ENCODE measurements at regions not wholly inside any gene's neighbourhood (a gene's known extent, or its start where the extent isn't known, plus 50 kb on each side); places are given as distances from the start of the nearest gene placed in this dataset.
"Not testable (repeated sequence)": the region's sequence is repeated elsewhere in the genome, so short reads cannot be mapped to it uniquely, and the experiment has no call there.

DNA sequence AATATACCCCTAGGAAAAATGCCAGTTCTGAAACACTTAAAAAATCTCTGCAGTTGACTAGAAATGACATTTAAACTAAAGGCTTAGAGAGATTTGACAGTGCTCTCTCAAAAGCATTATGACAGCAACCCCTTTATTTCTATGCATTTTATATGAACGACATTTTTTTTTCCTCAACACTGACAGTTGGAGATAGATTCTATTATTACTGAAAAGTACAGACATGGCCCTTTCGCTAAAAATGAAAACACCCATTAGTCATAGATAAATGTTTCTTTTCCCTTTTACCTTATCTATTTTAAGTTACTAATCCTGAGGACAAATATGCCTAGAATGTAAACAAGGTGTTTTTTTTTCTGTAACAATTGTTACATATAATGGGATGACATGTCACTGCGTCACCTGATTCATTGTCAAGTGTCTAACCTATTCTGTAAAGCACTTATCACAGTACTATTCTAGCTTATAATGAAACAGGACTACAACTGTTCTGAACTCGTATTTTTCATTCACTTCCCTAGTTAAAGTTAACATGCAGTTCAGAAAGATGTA lies 1169.6 kb upstream of the CRIM1 start:
- H3K36me3 Mint-ChIP-seq (ENCODE audit: low read depth, unreplicated experiment) = no peaks in the 10 kb centered on the region

DNA sequence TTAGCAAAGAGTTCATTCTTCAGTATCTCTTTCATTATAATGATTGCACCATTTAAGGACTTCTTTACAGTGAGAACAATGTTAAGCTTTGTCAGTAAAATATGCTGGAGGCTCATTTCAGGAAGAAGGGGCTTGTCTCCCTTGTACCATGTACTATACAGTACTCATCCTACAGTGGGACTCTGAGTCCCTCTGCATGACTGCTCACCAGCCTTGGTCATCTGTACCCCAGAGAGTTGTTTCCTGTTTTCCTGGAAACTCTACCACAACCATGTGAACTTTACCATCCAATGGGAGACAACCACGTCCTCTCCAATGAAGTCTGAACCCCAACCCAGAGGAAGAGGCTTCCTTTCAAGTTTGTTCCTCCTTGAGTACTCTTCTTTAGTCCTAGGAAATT lies 1171.1 kb upstream of the CRIM1 start:
- no peaks in the 10 kb centered on the region for H3K4me1 Mint-ChIP-seq (ENCODE audit: unreplicated experiment)
- H3K27ac Mint-ChIP-seq (ENCODE audit: unreplicated experiment) = no peak overlapping the region
- H3K27me3 Mint-ChIP-seq (ENCODE audit: unreplicated experiment) = peaks cover 1% of the 10 kb centered on the region
- DNase-seq (ENCODE audit: low spot score) = no peak
- H3K4me3 Mint-ChIP-seq (ENCODE audit: unreplicated experiment) = no peak overlapping the region
- H3K9me3 Mint-ChIP-seq (ENCODE audit: unreplicated experiment) = no peaks in the 10 kb centered on the region
- H3K36me3 Mint-ChIP-seq (ENCODE audit: low read depth, unreplicated experiment) = no peaks in the 10 kb centered on the region
- TF ChIP-seq, protein P1, sequence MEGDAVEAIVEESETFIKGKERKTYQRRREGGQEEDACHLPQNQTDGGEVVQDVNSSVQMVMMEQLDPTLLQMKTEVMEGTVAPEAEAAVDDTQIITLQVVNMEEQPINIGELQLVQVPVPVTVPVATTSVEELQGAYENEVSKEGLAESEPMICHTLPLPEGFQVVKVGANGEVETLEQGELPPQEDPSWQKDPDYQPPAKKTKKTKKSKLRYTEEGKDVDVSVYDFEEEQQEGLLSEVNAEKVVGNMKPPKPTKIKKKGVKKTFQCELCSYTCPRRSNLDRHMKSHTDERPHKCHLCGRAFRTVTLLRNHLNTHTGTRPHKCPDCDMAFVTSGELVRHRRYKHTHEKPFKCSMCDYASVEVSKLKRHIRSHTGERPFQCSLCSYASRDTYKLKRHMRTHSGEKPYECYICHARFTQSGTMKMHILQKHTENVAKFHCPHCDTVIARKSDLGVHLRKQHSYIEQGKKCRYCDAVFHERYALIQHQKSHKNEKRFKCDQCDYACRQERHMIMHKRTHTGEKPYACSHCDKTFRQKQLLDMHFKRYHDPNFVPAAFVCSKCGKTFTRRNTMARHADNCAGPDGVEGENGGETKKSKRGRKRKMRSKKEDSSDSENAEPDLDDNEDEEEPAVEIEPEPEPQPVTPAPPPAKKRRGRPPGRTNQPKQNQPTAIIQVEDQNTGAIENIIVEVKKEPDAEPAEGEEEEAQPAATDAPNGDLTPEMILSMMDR (IDR thresholded peaks at IDR 0.05; ENCODE audit: unreplicated experiment) = no peak

More for the DNA sequence above, 1169.6 kb upstream of the CRIM1 start:
- DNase-seq (ENCODE audit: low spot score) = no peak
- Mint-ChIP-seq H3K4me3 (ENCODE audit: unreplicated experiment) (no peak overlapping the region), H3K4me1 (ENCODE audit: unreplicated experiment) (no peaks in the 10 kb centered on the region), H3K9me3 (ENCODE audit: unreplicated experiment) (no peaks in the 10 kb centered on the region), H3K27ac (ENCODE audit: unreplicated experiment) (no peak overlapping the region), H3K27me3 (ENCODE audit: unreplicated experiment) (no peaks in the 10 kb centered on the region)
- TF ChIP-seq, protein P1 (IDR thresholded peaks at IDR 0.05; ENCODE audit: unreplicated experiment) = no peak

DNA sequence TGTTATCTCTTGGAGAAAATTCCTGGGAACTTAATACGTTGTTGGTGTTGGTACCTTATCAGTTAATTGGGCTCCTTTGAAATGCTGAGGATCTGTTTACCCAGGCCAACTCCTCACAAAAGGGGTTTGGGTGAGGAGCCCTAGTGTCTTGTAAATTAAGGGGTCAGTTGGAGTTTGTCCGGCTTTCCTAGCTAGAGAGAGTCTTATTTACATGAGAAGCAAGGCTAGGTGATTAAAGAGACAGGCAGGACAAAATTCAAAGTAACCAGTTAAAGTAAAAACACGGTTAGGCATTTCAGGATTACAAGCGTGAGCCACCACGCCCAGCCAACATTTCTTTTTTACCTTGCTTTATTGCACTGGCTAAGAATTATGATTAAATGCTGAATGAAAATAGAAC lies 1178.9 kb upstream of the CRIM1 start:
- H3K9me3 Mint-ChIP-seq (ENCODE audit: unreplicated experiment); H3K27me3 Mint-ChIP-seq (ENCODE audit: unreplicated experiment); DNase-seq (ENCODE audit: low spot score); H3K4me1 Mint-ChIP-seq (ENCODE audit: unreplicated experiment); H3K36me3 Mint-ChIP-seq (ENCODE audit: low read depth, unreplicated experiment); H3K27ac Mint-ChIP-seq (ENCODE audit: unreplicated experiment); H3K4me3 Mint-ChIP-seq (ENCODE audit: unreplicated experiment): not testable (repeated sequence)

DNA sequence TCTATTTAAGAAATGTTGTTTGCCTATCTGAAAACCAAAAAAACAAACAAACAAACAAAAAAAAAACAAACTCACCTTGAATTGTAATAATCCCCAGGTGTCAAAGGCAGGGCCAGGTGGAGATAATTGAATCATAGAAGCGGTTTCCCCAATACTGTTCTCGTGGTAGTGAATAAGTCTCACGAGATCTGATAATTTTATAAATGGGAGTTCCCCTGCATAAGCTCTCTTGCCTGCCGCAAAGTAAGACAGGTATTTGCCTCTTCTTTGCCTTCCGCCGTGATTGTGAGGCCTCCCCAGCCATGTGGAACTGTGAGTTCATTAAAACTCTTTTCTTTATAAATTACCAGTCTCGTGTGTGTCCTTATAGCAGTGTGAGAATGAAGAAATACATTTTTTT lies 1180.7 kb upstream of the CRIM1 start:
- no peak for DNase-seq (ENCODE audit: low spot score)
- H3K9me3 Mint-ChIP-seq (ENCODE audit: unreplicated experiment) = no peaks in the 10 kb centered on the region
- no peaks in the 10 kb centered on the region for H3K4me1 Mint-ChIP-seq (ENCODE audit: unreplicated experiment)
- H3K36me3 Mint-ChIP-seq (ENCODE audit: low read depth, unreplicated experiment) = no peaks in the 10 kb centered on the region
- H3K27me3 Mint-ChIP-seq (ENCODE audit: unreplicated experiment) = peaks cover 1% of the 10 kb centered on the region
- TF ChIP-seq, protein P1 (IDR thresholded peaks at IDR 0.05; ENCODE audit: unreplicated experiment) = no peak
- no peak overlapping the region for H3K27ac Mint-ChIP-seq (ENCODE audit: unreplicated experiment)
- H3K4me3 Mint-ChIP-seq (ENCODE audit: unreplicated experiment) = no peak overlapping the region

DNA sequence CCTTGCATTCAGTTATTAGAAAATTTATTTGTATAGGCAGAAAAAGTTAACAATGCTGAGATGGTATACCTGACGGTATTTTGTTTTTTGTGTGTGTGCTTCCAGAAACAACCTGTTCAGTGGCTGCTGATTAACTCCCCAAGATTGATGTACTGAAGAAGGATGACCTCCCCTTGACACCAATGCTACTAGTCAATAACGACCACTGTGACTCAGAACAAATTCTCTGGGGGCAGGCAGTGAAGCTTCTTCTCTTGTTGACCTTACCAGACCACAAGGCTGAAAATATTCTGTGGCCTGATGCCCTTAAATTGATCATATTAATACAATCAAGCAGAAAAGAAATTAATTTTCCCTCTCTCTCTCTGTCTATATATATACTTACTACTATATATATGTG lies 1182.9 kb upstream of the CRIM1 start:
- Mint-ChIP-seq H3K36me3 (ENCODE audit: low read depth, unreplicated experiment) (no peaks in the 10 kb centered on the region), H3K9me3 (ENCODE audit: unreplicated experiment) (no peaks in the 10 kb centered on the region), H3K27ac (ENCODE audit: unreplicated experiment) (no peak overlapping the region), H3K4me1 (ENCODE audit: unreplicated experiment) (no peaks in the 10 kb centered on the region), H3K27me3 (ENCODE audit: unreplicated experiment) (no peaks in the 10 kb centered on the region), H3K4me3 (ENCODE audit: unreplicated experiment) (no peak overlapping the region)
- DNase-seq (ENCODE audit: low spot score) = no peak
- TF ChIP-seq, protein P1 (IDR thresholded peaks at IDR 0.05; ENCODE audit: unreplicated experiment) = no peak
